Ishikawa (cell line): ENCODE measurements at regions not wholly inside any gene's neighbourhood (a gene's known extent, or its start where the extent isn't known, plus 50 kb on each side); places are given as distances from the start of the nearest gene placed in this dataset.

Source experiments
- EGR1 ChIP-seq: IDR thresholded peaks from 2 replicates; pipeline ENCODE4 v1.6.1; 2012
- EP300 ChIP-seq: IDR thresholded peaks from 2 replicates; pipeline ENCODE4 v1.6.1; 2012; ENCODE audit warnings: borderline replicate concordance
- FOXM1 ChIP-seq: IDR thresholded peaks from 2 replicates; pipeline ENCODE4 v1.6.1; 2012; ENCODE audit warnings: low read depth, borderline replicate concordance
- MAX ChIP-seq: IDR thresholded peaks from 2 replicates; pipeline ENCODE4 v1.6.1; 2012
- NFIC ChIP-seq: IDR thresholded peaks from 2 replicates; pipeline ENCODE4 v1.6.1; 2012
- REST ChIP-seq: IDR thresholded peaks from 2 replicates; pipeline ENCODE4 v1.6.1; 2012; ENCODE audit warnings: low read depth, mild to moderate bottlenecking
- TCF12 ChIP-seq: IDR thresholded peaks from 2 replicates; pipeline ENCODE4 v1.6.1; 2012; ENCODE audit warnings: low read depth
- TEAD4 ChIP-seq: IDR thresholded peaks from 2 replicates; pipeline ENCODE4 v1.6.1; 2012
- USF1 ChIP-seq: IDR thresholded peaks from 2 replicates; pipeline ENCODE4 v1.6.1; 2012
- ZBTB7A ChIP-seq: IDR thresholded peaks from 2 replicates; pipeline ENCODE4 v1.6.1; 2012; ENCODE audit warnings: low read depth

GRCh38 chr6:5833120-5833519, 173.6 kb downstream of the NRN1 start:
- no peak for TF ChIP-seq MAX
- TF ChIP-seq EP300, result no peak
- TF ChIP-seq FOXM1, result no peak
- no peak for TF ChIP-seq REST
- TF ChIP-seq ZBTB7A, result no peak
- no peak for TF ChIP-seq NFIC
- TF ChIP-seq EGR1, result no peak
- no peak for TF ChIP-seq USF1
- no peak for TF ChIP-seq TEAD4
- TF ChIP-seq TCF12, result no peak
